Spleen (tissue), 7 donors: ENCODE measurements at regions not wholly inside any gene's neighbourhood (a gene's known extent, or its start where the extent isn't known, plus 50 kb on each side); places are given as distances from the start of the nearest gene placed in this dataset.

Source experiments
- POLR2A ChIP-seq, 3 donors: fragments of 450-650 bp; IDR thresholded peaks; one replicate each; pipeline ENCODE4 v1.5.1; 2017; ENCODE audit warnings: antibody characterized with exemption in 3 of 3, mild to moderate bottlenecking in 1 of 3
- POLR2AphosphoS5 ChIP-seq, 3 donors: sonication (generic); formaldehyde crosslinking; IDR thresholded peaks; one replicate each; pipeline ENCODE4 v1.5.1; 2017; ENCODE audit warnings: antibody characterized with exemption in 3 of 3
- TF ChIP-seq, protein P1 (sequence below), 11 experiments: fragments of 200-600 bp in 7 of 11; fragments of 450-650 bp in 4 of 11; sonication (generic) in 4 of 11; IDR thresholded peaks in 8 of 11; conservative IDR thresholded peaks in 3 of 11; 1 replicate in 7 of 11; 2 replicates in 4 of 11; pipeline versions ENCODE4 v1.4.0 to v1.8.0; 2016 to 2021; ENCODE audit warnings: antibody characterized with exemption in 11 of 11, inconsistent platforms in 4 of 11, mild to moderate bottlenecking in 1 of 11
- donor health status: DM: no; HTN: no; CAD: no; lungs with moderate emphysema.
- donor health status: DM: no; HTN: no; CAD: no.
- donor health status: DM: no; HTN: no; CAD: no.

DNA sequence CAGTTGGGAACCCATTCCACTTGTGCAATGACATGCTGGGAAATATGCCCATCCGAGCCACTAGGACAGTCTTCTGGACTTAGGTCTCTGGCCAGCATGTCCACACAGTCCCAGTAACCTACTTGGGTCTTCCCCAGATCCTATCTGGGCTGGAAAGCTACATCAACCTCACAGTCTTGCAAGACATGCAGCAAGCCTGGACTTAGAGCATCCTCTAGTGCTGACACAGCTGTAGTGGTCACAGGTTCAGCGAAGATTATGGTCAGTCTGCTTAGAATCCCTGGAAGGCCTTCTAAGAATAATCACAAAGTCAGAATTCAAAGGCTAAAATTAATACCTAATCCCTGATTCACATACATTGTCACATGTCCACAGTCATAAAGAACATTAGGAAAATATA lies 842.7 kb downstream of the STPG2 start:
- no peak for TF ChIP-seq POLR2A (IDR thresholded peaks at IDR 0.05)
- TF ChIP-seq, protein P1, sequence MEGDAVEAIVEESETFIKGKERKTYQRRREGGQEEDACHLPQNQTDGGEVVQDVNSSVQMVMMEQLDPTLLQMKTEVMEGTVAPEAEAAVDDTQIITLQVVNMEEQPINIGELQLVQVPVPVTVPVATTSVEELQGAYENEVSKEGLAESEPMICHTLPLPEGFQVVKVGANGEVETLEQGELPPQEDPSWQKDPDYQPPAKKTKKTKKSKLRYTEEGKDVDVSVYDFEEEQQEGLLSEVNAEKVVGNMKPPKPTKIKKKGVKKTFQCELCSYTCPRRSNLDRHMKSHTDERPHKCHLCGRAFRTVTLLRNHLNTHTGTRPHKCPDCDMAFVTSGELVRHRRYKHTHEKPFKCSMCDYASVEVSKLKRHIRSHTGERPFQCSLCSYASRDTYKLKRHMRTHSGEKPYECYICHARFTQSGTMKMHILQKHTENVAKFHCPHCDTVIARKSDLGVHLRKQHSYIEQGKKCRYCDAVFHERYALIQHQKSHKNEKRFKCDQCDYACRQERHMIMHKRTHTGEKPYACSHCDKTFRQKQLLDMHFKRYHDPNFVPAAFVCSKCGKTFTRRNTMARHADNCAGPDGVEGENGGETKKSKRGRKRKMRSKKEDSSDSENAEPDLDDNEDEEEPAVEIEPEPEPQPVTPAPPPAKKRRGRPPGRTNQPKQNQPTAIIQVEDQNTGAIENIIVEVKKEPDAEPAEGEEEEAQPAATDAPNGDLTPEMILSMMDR (IDR thresholded peaks at IDR 0.05 in 8 of 11, conservative IDR thresholded peaks at IDR 0.05 in 3 of 11), result no peak
- TF ChIP-seq POLR2AphosphoS5 (IDR thresholded peaks at IDR 0.05), result no peak
